Pancreas (tissue), 10 donors: ENCODE measurements at regions not wholly inside any gene's neighbourhood (a gene's known extent, or its start where the extent isn't known, plus 50 kb on each side); places are given as distances from the start of the nearest gene placed in this dataset.

Experiments used
- ATAC-seq, 4 donors: fragments of 200-7000 bp; cut with Tn5 transposase; one replicate each; pipeline versions ENCODE4 v1.8.0 to v1.9.1; 2020; ENCODE audit warnings: mild to moderate bottlenecking in 4 of 4, moderate library complexity in 4 of 4
- DNase-seq, 6 donors: peaks; one replicate each; pipeline ENCODE4 v3.0.0-alpha.2; 2020
- FAIRE-seq: peaks from 2 replicates; lab custom pipeline; 2012; peaks lifted over from hg19 to GRCh38; lab: Jason Lieb, UNC
- H3K27ac ChIP-seq, 4 donors: fragments of 200-600 bp; sonication (generic); 1 replicate in 3 of 4; 2 replicates in 1 of 4; pipeline versions ENCODE4 v1.5.0 to v1.8.0; 2020
- H3K27me3 ChIP-seq, 4 donors: fragments of 200-600 bp; one replicate each; pipeline ENCODE4 v1.8.0; 2021
- H3K36me3 ChIP-seq, 3 donors: fragments of 200-600 bp; sonication (generic) in 1 of 3; one replicate each; pipeline versions ENCODE4 v1.5.0 to v1.8.0; 2020 to 2021
- H3K4me1 ChIP-seq, 3 donors: fragments of 200-600 bp; one replicate each; pipeline ENCODE4 v1.8.0; 2021
- H3K4me3 ChIP-seq, 4 donors: fragments of 200-600 bp; sonication (generic) in 2 of 4; one replicate each; pipeline versions ENCODE4 v1.5.0 to v1.8.0; 2020 to 2021
- H3K9me3 ChIP-seq, 4 donors: fragments of 200-600 bp; one replicate each; pipeline ENCODE4 v1.8.0; 2021
- CTCF ChIP-seq, 4 donors: fragments of 200-600 bp; sonication (generic) in 3 of 4; IDR thresholded peaks; one replicate each; pipeline versions ENCODE4 v1.5.0 to v1.8.0; 2021; ENCODE audit warnings: antibody characterized with exemption in 4 of 4
- WGBS, 2 donors: extraction: QIAGEN DNeasy Blood & Tissue Kit; methylation state at CpG; one replicate each; pipeline ENCODE4 v1.1.7; 2013; 5-methylcytosine and 5-hydroxymethylcytosine counted together
- intact Hi-C, 3 donors: fragments of 100-400 bp; cut with DNase I; formaldehyde crosslinking; loops; one replicate each; pipeline versions ENCODE4 v1.11.1 to v1.14.2; 2022
- donor health status: healthy with polysubstance abuse.
- donor health status: DM: no; HTN: no; CAD: no; lungs with moderate emphysema.
- donor health status: DM: no; HTN: no; CAD: no.
- donor health status: control.
- donor health status: control.
- donor health status: Bipolar disorder and iron deficiency.
- donor health status: DM: yes; HTN: yes; CAD: no.
- donor health status: DM: no; HTN: no; CAD: no.
- donor health status: DM: no; HTN: no; CAD: no.
- donor health status: DM: yes; HTN: yes; CAD: no.

GRCh38 chr9:20219437-20219836 lies 402.9 kb downstream of the MLLT3 start:
- intact Hi-C loops = no loop called here

GRCh38 chr9:20217596-20217995 lies 404.7 kb downstream of the MLLT3 start:
- no peak for DNase-seq
- no peak for TF ChIP-seq CTCF (IDR thresholded peaks at IDR 0.05)
- FAIRE-seq = no peak
- no peak for ATAC-seq
- Histone ChIP-seq H3K9me3 (no peaks in the 10 kb centered on the region), H3K27me3 (no peaks in the 10 kb centered on the region), H3K4me3 (no peak overlapping the region), H3K36me3 (no peaks in the 10 kb centered on the region), H3K27ac (no peak overlapping the region), H3K4me1 (peaks cover 0 to 9% (median 0%) of the 10 kb centered on the region in 3 donors)
- intact Hi-C loops = no loop called here
- WGBS, 2 donors = 79 to 81% methylated on average over 3 of the region's 3 CpGs

More at GRCh38 chr9:20219437-20219836, 402.9 kb downstream of the MLLT3 start:
- no peak overlapping the region for H3K27ac ChIP-seq
- no peaks in the 10 kb centered on the region for H3K36me3 ChIP-seq
- peak in 1 of 6 donors; percentile 16 for DNase-seq
- no peaks in the 10 kb centered on the region for H3K27me3 ChIP-seq
- FAIRE-seq = no peak
- H3K9me3 ChIP-seq = no peaks in the 10 kb centered on the region
- no peak overlapping the region for H3K4me3 ChIP-seq
- peak; percentile 83 to 91 (median 88) for ATAC-seq
- peaks cover 0 to 9% (median 0%) of the 10 kb centered on the region in 3 donors for H3K4me1 ChIP-seq
- 14 to 18% methylated on average over 5 of the region's 5 CpGs for WGBS, 2 donors
- no peak for TF ChIP-seq CTCF (IDR thresholded peaks at IDR 0.05)

GRCh38 chr9:20216438-20216837 lies 405.9 kb downstream of the MLLT3 start:
- intact Hi-C loops = no loop called here
- DNase-seq (no peak), ATAC-seq (no peak), FAIRE-seq (no peak)
- no peak overlapping the region for H3K27ac ChIP-seq
- no peak overlapping the region for H3K4me3 ChIP-seq
- peaks cover 0 to 9% (median 0%) of the 10 kb centered on the region in 3 donors for H3K4me1 ChIP-seq
- no peaks in the 10 kb centered on the region for H3K27me3 ChIP-seq
- H3K36me3 ChIP-seq = no peaks in the 10 kb centered on the region
- no peak for TF ChIP-seq CTCF (IDR thresholded peaks at IDR 0.05)
- no peaks in the 10 kb centered on the region for H3K9me3 ChIP-seq

GRCh38 chr9:20215552-20215951 lies 406.7 kb downstream of the MLLT3 start:
- Histone ChIP-seq H3K4me3 (no peak overlapping the region), H3K27ac (no peak overlapping the region), H3K4me1 (peaks cover 0 to 9% (median 0%) of the 10 kb centered on the region in 3 donors), H3K9me3 (no peaks in the 10 kb centered on the region), H3K27me3 (no peaks in the 10 kb centered on the region), H3K36me3 (no peaks in the 10 kb centered on the region)
- DNase-seq (no peak), FAIRE-seq (no peak), ATAC-seq (no peak)
- WGBS, 2 donors = 90 to 100% methylated on average over 2 of the region's 2 CpGs
- intact Hi-C loops = no loop called here
- no peak for TF ChIP-seq CTCF (IDR thresholded peaks at IDR 0.05)

- intact Hi-C loops = no loop called here
- WGBS, 2 donors = 85 to 88% methylated on average over 3 of the region's 3 CpGs
Observed at GRCh38 chr9:20212806-20213205, 409.5 kb downstream of the MLLT3 start.

More at GRCh38 chr9:20212806-20213205, 409.5 kb downstream of the MLLT3 start:
- H3K4me1 ChIP-seq = no peaks in the 10 kb centered on the region
- no peak for FAIRE-seq
- no peak overlapping the region for H3K4me3 ChIP-seq
- TF ChIP-seq CTCF (IDR thresholded peaks at IDR 0.05) = no peak
- DNase-seq = no peak
- no peak for ATAC-seq
- no peak overlapping the region for H3K27ac ChIP-seq
- no peaks in the 10 kb centered on the region for H3K27me3 ChIP-seq
- H3K36me3 ChIP-seq = no peaks in the 10 kb centered on the region
- no peaks in the 10 kb centered on the region for H3K9me3 ChIP-seq
